ENCODE measurements at regions not wholly inside any gene's neighbourhood (a gene's known extent, or its start where the extent isn't known, plus 50 kb on each side); places are given as distances from the start of the nearest gene placed in this dataset.

DNA sequence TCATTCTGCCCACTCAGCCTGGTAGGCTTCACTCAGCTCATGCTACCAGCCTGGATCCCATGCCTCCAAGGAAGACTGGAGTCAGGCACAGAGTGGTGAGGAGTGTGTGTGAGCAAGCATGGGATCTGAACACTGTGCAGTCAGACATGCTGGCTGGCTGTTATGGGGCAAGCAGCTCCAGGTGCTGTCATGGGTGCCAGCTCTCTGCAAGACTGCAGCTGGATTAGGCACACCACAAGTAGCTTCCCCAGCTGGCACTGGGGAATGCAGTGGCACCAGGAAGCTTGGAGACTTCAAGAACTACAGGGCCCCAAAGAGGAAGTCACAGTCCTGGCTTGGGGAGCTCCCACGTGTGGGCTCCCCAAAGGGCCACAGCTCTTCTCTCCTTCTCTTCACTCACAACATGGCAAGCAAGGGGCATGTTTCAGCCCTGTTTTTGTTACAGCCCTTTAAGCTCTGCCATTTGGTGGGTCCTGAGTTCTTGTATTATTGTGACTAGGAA lies 202.5 kb downstream of the VRK1 start:
- no peak overlapping the region for H2AFZ ChIP-seq
- H3K79me2 ChIP-seq = no peaks in the 10 kb centered on the region
- no peak overlapping the region for H3K4me2 ChIP-seq
- no peaks in the 10 kb centered on the region for H3K9me2 ChIP-seq (replicated peaks; ENCODE audit: insufficient read depth)
- H3K27ac ChIP-seq = no peak overlapping the region
- H3K27me3 ChIP-seq = no peaks in the 10 kb centered on the region
- H3K4me1 ChIP-seq (ENCODE audit: insufficient read depth) = no peaks in the 10 kb centered on the region
- TF ChIP-seq, protein P1, sequence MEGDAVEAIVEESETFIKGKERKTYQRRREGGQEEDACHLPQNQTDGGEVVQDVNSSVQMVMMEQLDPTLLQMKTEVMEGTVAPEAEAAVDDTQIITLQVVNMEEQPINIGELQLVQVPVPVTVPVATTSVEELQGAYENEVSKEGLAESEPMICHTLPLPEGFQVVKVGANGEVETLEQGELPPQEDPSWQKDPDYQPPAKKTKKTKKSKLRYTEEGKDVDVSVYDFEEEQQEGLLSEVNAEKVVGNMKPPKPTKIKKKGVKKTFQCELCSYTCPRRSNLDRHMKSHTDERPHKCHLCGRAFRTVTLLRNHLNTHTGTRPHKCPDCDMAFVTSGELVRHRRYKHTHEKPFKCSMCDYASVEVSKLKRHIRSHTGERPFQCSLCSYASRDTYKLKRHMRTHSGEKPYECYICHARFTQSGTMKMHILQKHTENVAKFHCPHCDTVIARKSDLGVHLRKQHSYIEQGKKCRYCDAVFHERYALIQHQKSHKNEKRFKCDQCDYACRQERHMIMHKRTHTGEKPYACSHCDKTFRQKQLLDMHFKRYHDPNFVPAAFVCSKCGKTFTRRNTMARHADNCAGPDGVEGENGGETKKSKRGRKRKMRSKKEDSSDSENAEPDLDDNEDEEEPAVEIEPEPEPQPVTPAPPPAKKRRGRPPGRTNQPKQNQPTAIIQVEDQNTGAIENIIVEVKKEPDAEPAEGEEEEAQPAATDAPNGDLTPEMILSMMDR (IDR thresholded peaks at IDR 0.05; ENCODE audit: poor library complexity) = no peak
- no peak for TF ChIP-seq EZH2 (IDR thresholded peaks at IDR 0.05; ENCODE audit: borderline replicate concordance)
- TF ChIP-seq EZH2phosphoT487 (IDR thresholded peaks at IDR 0.05; ENCODE audit: low read depth, severe bottlenecking, unreplicated experiment) = no peak
- no peaks in the 10 kb centered on the region for H3K9me3 ChIP-seq (ENCODE audit: low read depth)
- H3K36me3 ChIP-seq (replicated peaks; ENCODE audit: insufficient read depth, low read depth) = no peaks in the 10 kb centered on the region
- 93% methylated on average over 1 of the region's 1 CpG for WGBS (ENCODE audit: low lambda C conversion rate, missing lambda C conversion rate)
- H4K20me1 ChIP-seq (ENCODE audit: insufficient read depth, poor library complexity, severe bottlenecking) = no peaks in the 10 kb centered on the region
- no peak overlapping the region for H3K4me3 ChIP-seq
- no peak for DNase-seq (ENCODE audit: low spot score)

DNA sequence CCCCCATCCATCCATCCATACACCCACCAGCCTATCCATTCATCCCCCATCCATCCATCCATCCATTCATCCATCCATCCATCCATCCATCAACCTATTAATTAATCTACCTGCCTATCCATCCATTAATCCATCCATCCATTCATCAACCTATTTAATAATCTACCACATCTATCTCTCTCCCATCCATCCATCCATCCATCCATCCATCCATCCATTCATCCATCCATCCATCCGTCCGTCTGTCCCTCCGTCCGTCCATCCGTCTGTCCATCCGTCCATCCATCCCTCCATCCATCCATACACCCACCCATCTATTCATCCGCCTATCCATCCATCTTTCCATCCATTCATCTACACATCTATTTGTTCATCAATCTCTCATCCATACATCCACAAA lies 205.3 kb downstream of the VRK1 start:
- no peaks in the 10 kb centered on the region for H3K4me1 ChIP-seq (ENCODE audit: insufficient read depth)
- H3K4me2 ChIP-seq = no peak overlapping the region
- TF ChIP-seq EZH2 (IDR thresholded peaks at IDR 0.05; ENCODE audit: borderline replicate concordance) (no peak), EZH2phosphoT487 (IDR thresholded peaks at IDR 0.05; ENCODE audit: low read depth, severe bottlenecking, unreplicated experiment) (no peak)
- TF ChIP-seq, protein P1 (IDR thresholded peaks at IDR 0.05; ENCODE audit: poor library complexity) = no peak
- H3K36me3 ChIP-seq (replicated peaks; ENCODE audit: insufficient read depth, low read depth) = no peaks in the 10 kb centered on the region
- no peak overlapping the region for H2AFZ ChIP-seq
- H3K79me2 ChIP-seq = no peaks in the 10 kb centered on the region
- H4K20me1 ChIP-seq (ENCODE audit: insufficient read depth, poor library complexity, severe bottlenecking) = no peaks in the 10 kb centered on the region
- H3K4me3 ChIP-seq = no peak overlapping the region
- 98% methylated on average over 7 of the region's 7 CpGs for WGBS (ENCODE audit: low lambda C conversion rate, missing lambda C conversion rate)
- H3K27me3 ChIP-seq = no peaks in the 10 kb centered on the region
- H3K9me2 ChIP-seq (replicated peaks; ENCODE audit: insufficient read depth) = no peaks in the 10 kb centered on the region
- H3K9me3 ChIP-seq (ENCODE audit: low read depth) = no peaks in the 10 kb centered on the region
- no peak for DNase-seq (ENCODE audit: low spot score)
- H3K27ac ChIP-seq = no peak overlapping the region

DNA sequence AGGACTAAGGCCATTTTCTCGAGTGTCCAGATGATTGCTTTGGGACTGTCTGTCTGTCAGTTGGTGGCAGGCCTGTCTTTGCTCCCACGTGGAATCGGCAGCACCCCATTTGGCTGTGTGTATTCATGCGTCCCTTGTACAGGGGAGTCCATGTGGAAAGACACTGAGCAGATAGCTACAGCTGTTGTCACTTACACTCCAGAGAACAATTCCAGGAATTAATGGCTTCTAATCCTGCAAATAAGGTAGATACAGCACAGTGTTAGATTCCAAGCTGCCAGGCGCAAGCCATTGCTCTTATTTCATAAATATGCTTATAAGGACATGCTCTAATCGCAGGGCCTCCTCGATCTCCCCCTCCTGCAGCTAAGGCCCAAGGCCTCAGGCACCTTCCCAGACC lies 208.8 kb downstream of the VRK1 start:
- H4K20me1 ChIP-seq (ENCODE audit: insufficient read depth, poor library complexity, severe bottlenecking) = no peaks in the 10 kb centered on the region
- no peak overlapping the region for H3K4me3 ChIP-seq
- H3K4me2 ChIP-seq = no peak overlapping the region
- H3K9me3 ChIP-seq (ENCODE audit: low read depth) = no peaks in the 10 kb centered on the region
- 83% methylated on average over 7 of the region's 7 CpGs for WGBS (ENCODE audit: low lambda C conversion rate, missing lambda C conversion rate)
- no peak for DNase-seq (ENCODE audit: low spot score)
- H3K79me2 ChIP-seq = no peaks in the 10 kb centered on the region
- H3K4me1 ChIP-seq (ENCODE audit: insufficient read depth) = no peaks in the 10 kb centered on the region
- H3K27ac ChIP-seq = no peak overlapping the region
- no peaks in the 10 kb centered on the region for H3K27me3 ChIP-seq
- no peak for TF ChIP-seq EZH2 (IDR thresholded peaks at IDR 0.05; ENCODE audit: borderline replicate concordance)
- no peak for TF ChIP-seq EZH2phosphoT487 (IDR thresholded peaks at IDR 0.05; ENCODE audit: low read depth, severe bottlenecking, unreplicated experiment)
- TF ChIP-seq, protein P1 (IDR thresholded peaks at IDR 0.05; ENCODE audit: poor library complexity) = no peak
- no peaks in the 10 kb centered on the region for H3K36me3 ChIP-seq (replicated peaks; ENCODE audit: insufficient read depth, low read depth)
- H3K9me2 ChIP-seq (replicated peaks; ENCODE audit: insufficient read depth) = no peaks in the 10 kb centered on the region
- H2AFZ ChIP-seq = no peak overlapping the region
